ENCODE measurements at regions not wholly inside any gene's neighbourhood (a gene's known extent, or its start where the extent isn't known, plus 50 kb on each side); places are given as distances from the start of the nearest gene placed in this dataset.

DNA sequence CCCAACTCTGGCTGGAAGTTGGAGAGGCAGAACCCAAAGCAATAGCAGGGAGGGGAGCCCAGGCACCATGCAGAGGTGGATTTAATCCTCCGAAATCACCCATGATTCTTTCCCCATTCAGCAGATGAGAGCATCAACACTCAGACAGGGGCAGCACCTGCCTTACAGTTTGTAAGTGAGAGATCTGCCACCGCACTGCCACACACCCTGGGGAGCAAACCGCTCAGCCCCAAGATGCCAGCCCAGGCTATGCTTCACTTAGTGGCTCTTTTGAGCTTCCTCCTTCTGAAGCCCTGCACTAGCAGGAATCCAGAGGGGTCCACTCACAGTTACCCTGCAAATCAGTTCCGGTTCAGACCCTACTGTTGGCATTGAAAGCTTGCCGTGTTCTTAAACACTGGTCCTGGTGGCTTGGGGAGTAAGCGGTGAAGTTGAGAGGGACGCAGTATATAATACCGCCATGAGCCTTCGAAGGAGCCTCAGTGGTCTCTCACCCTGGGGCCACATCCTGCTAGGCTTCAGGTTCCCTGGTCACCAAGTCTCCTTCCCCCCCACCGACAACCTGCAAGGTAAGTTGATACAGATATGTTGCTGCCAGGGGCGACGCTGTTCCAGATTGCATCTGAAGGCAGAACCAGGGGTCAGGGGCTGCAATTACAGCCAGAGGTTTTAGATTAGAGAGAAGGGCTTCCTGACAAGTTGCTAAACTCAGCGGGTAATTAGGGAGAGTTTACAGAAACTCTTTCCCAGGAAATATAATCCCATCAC lies 72.0 kb upstream of the CCND2 start:
- no peaks in the 10 kb centered on the region for H3K9me2 ChIP-seq (ENCODE audit: low read depth, low read length)
- no peaks in the 10 kb centered on the region for H3K27me3 ChIP-seq (ENCODE audit: insufficient read depth, low read length)
- no peak overlapping the region for H3K9ac ChIP-seq (ENCODE audit: low read length)
- H3K79me2 ChIP-seq (ENCODE audit: insufficient read depth, low read length) = no peaks in the 10 kb centered on the region
- no peaks in the 10 kb centered on the region for H3K36me3 ChIP-seq (ENCODE audit: insufficient read depth, low read length)
- H3K4me1 ChIP-seq (ENCODE audit: insufficient read depth, low read length, severe bottlenecking) = no peaks in the 10 kb centered on the region
- no peak overlapping the region for H3K4me3 ChIP-seq (ENCODE audit: low read depth, low read length, poor library complexity, severe bottlenecking)
- no peak for TF ChIP-seq EZH2 (IDR thresholded peaks at IDR 0.05; ENCODE audit: borderline replicate concordance, low read length)
- TF ChIP-seq, protein P1, sequence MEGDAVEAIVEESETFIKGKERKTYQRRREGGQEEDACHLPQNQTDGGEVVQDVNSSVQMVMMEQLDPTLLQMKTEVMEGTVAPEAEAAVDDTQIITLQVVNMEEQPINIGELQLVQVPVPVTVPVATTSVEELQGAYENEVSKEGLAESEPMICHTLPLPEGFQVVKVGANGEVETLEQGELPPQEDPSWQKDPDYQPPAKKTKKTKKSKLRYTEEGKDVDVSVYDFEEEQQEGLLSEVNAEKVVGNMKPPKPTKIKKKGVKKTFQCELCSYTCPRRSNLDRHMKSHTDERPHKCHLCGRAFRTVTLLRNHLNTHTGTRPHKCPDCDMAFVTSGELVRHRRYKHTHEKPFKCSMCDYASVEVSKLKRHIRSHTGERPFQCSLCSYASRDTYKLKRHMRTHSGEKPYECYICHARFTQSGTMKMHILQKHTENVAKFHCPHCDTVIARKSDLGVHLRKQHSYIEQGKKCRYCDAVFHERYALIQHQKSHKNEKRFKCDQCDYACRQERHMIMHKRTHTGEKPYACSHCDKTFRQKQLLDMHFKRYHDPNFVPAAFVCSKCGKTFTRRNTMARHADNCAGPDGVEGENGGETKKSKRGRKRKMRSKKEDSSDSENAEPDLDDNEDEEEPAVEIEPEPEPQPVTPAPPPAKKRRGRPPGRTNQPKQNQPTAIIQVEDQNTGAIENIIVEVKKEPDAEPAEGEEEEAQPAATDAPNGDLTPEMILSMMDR (IDR thresholded peaks at IDR 0.05; ENCODE audit: low read length) = no peak
- no peak overlapping the region for H2AFZ ChIP-seq (ENCODE audit: low read length)
- no peak overlapping the region for H3K4me2 ChIP-seq (ENCODE audit: low read length)
- H3K27ac ChIP-seq (ENCODE audit: low read depth, low read length, poor library complexity, severe bottlenecking) = no peak overlapping the region
- H3F3A ChIP-seq (ENCODE audit: insufficient read depth, low read length) = no peaks in the 10 kb centered on the region; the same call in 1 of the 2 replicates
- no peaks in the 10 kb centered on the region for H3K9me3 ChIP-seq (ENCODE audit: low read length)
- no peaks in the 10 kb centered on the region for H4K20me1 ChIP-seq (ENCODE audit: insufficient read depth, low read length)

DNA sequence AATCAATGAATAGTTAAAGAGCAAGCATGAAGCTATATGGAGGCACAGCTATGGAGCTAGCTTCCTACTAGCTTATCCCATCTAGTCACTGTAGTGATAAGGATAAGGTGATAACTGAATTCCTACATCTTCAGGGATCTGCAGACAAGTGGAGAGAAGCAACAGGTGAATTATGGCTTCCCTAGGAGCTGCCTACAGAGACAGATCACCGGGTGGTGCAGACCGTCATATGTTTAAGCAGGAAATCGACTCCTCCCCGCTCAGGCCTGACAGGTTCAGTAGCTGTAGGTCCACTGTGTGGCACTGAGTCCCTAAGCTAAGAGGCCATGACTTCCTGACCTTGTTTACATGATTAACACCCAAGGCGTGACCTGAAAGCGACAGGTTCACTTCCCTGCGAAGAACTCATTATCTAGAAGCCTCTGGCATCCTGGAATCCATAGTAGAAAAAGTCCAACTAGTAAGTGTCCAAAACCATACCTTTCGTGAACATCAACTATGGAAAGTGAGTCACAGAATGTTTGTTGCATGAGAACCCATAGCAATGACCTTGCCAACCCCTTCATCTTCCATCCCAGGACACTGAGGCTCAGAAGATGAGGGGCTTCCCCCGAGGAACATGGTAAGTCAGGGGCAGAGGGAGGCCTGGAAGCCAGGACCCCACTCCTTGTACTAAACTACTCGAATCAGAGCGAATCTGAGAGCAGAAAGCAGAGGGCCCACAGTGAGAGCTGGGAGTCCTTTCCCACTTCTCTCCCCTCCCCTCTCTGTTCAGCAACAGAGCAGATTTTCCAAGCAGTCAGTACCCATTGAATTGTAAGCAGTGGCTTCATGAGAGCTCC lies 75.4 kb upstream of the CCND2 start:
- no peaks in the 10 kb centered on the region for H3F3A ChIP-seq (ENCODE audit: insufficient read depth, low read length)
- H3K4me3 ChIP-seq (ENCODE audit: low read depth, low read length, poor library complexity, severe bottlenecking) = no peak overlapping the region
- H3K9me3 ChIP-seq (ENCODE audit: low read length) = no peaks in the 10 kb centered on the region
- H3K27me3 ChIP-seq (ENCODE audit: insufficient read depth, low read length) = no peaks in the 10 kb centered on the region
- no peak overlapping the region for H3K9ac ChIP-seq (ENCODE audit: low read length)
- no peaks in the 10 kb centered on the region for H4K20me1 ChIP-seq (ENCODE audit: insufficient read depth, low read length)
- H3K9me2 ChIP-seq (ENCODE audit: low read depth, low read length) = no peaks in the 10 kb centered on the region
- H3K4me1 ChIP-seq (ENCODE audit: insufficient read depth, low read length, severe bottlenecking) = no peaks in the 10 kb centered on the region
- H2AFZ ChIP-seq (ENCODE audit: low read length) = no peak overlapping the region
- no peak overlapping the region for H3K4me2 ChIP-seq (ENCODE audit: low read length)
- no peak for TF ChIP-seq EZH2 (IDR thresholded peaks at IDR 0.05; ENCODE audit: borderline replicate concordance, low read length)
- TF ChIP-seq, protein P1 (IDR thresholded peaks at IDR 0.05; ENCODE audit: low read length) = no peak
- H3K27ac ChIP-seq (ENCODE audit: low read depth, low read length, poor library complexity, severe bottlenecking) = no peak overlapping the region
- H3K79me2 ChIP-seq (ENCODE audit: insufficient read depth, low read length) = no peaks in the 10 kb centered on the region
- H3K36me3 ChIP-seq (ENCODE audit: insufficient read depth, low read length) = no peaks in the 10 kb centered on the region

DNA sequence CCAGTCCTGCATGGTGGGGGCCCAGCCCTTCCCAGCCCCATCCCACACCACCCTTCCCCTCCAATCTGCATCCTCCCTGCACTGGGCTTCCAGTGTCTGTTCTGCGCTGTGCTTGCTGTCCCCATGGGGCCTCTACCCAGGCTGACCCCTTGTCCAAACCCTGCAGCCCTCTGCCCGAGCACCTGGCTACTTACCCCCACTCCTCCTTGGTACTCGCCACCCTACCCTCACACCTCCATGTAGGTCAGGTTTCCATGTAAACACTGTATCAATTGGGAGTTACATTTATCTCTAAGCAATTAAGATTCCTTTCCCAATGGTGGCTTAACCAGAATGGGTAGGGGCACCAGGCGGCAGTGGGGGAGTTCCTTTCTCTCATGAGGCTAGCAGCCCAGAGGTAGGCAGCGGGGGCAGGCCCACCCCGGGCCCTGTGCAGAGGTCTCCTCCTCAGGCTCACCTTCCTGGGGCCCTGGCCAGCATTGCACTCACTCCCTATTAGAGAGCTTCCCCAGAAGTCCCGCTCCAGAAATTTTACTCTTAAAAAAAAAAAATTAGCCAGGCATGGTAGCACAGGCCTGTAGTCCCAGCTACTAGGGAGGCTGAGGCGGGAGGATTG lies 76.6 kb upstream of the CCND2 start:
- Histone ChIP-seq H3K4me1 (ENCODE audit: insufficient read depth, low read length, severe bottlenecking) (no peaks in the 10 kb centered on the region), H3K36me3 (ENCODE audit: insufficient read depth, low read length) (no peaks in the 10 kb centered on the region), H3K4me2 (ENCODE audit: low read length) (no peak overlapping the region), H3K9me3 (ENCODE audit: low read length) (no peaks in the 10 kb centered on the region), H3K79me2 (ENCODE audit: insufficient read depth, low read length) (no peaks in the 10 kb centered on the region), H3K4me3 (ENCODE audit: low read depth, low read length, poor library complexity, severe bottlenecking) (no peak overlapping the region), H3K27ac (ENCODE audit: low read depth, low read length, poor library complexity, severe bottlenecking) (no peak overlapping the region), H3F3A (ENCODE audit: insufficient read depth, low read length) (no peaks in the 10 kb centered on the region), H3K9me2 (ENCODE audit: low read depth, low read length) (no peaks in the 10 kb centered on the region), H3K27me3 (ENCODE audit: insufficient read depth, low read length) (no peaks in the 10 kb centered on the region), H4K20me1 (ENCODE audit: insufficient read depth, low read length) (no peaks in the 10 kb centered on the region), H3K9ac (ENCODE audit: low read length) (no peak overlapping the region), H2AFZ (ENCODE audit: low read length) (no peak overlapping the region)
- TF ChIP-seq, protein P1 (IDR thresholded peaks at IDR 0.05; ENCODE audit: low read length) = no peak
- TF ChIP-seq EZH2 (IDR thresholded peaks at IDR 0.05; ENCODE audit: borderline replicate concordance, low read length) = no peak

Measured in OCI-LY1 (cell line).